ENCODE measurements at regions not wholly inside any gene's neighbourhood (a gene's known extent, or its start where the extent isn't known, plus 50 kb on each side); places are given as distances from the start of the nearest gene placed in this dataset.

DNA sequence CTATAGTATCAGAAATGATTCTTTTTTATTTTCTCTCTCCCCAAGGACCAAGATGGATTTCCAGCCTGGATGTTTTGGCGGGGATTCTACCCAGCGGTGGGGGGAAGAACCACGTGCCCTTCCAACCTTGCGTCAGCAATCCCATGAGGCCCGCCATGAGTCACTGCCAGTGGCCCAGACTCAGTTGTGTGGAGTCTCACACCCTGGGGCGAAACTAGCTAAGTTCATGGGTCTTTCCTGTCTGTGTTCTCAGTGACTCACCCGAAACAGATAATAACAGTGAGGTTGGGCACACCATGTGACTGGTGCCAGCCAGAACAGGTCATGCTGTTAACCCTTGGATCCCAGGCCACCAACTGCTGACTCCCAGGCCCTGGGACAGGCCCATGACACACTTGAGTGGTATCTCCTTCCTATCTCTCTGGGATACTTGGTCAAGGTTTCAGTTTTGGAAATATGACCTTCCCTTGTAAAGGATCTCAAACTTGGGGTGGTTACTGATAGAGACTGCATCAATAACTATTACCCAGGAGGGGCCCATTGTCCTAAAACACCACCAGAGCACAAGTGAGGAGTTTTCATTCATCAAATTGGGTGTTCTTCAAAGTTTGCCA lies 98.0 kb upstream of the DUSP10 start:
- DNase-seq (ENCODE audit: low read depth in 4 of 4, low spot score in 2 of 4): no peak

DNA sequence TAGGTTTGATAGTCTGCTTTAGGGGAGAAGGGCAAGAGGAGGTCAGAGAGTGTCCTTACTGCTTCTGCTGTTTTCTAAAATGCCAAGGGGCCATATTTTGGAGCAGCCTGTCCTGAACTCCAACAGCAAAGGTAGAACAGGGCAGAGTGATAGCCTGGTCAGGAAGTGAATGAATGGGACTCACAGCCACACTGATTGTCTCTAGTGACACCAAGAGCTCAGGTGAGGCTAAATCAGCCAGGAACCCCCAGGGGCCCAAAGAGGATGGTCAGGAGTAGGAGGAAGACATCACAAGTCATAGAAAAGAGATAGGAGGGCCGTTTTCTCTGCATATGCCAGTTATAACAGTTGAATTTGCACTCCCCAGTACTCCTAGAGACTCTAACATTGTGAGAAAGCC lies 97.4 kb upstream of the DUSP10 start:
- DNase-seq (ENCODE audit: low read depth in 4 of 4, low spot score in 2 of 4): no peak

DNA sequence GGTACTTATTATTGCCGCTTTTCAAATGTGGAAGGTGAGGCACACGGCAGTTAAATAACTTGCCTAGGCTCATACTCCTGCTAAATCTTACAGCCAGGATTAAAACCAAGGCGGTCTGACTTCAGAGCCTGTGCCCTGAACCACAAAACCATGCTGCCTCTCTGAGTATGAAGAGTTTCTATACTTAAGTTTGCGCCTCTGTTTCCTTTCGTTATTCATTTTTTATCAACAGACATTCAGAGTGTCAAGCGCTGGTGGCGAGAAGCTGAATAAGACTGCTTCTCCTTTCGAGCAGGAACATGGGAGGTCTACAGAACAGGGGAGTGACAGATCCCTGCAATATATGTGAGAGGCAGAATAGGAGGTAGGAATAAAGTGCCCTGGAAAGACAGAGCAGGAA lies 96.0 kb upstream of the DUSP10 start:
- DNase-seq (ENCODE audit: low read depth in 4 of 4, low spot score in 2 of 4): no peak

GRCh38 chr1:221834698-221835513 lies 93.0 kb upstream of the DUSP10 start:
- DNase-seq (ENCODE audit: low read depth in 4 of 4, low spot score in 2 of 4): no peak

GRCh38 chr1:221832617-221833016 lies 90.7 kb upstream of the DUSP10 start:
- DNase-seq (ENCODE audit: low read depth in 4 of 4, low spot score in 2 of 4): peak in 1 of 4 donors; percentile 6

- peak in 3 of 4 donors; percentile 5 to 9 (median 7) for DNase-seq (ENCODE audit: low read depth in 4 of 4, low spot score in 2 of 4)
These were observed 90.3 kb upstream of the DUSP10 start for GRCh38 chr1:221832151-221832550.

DNA sequence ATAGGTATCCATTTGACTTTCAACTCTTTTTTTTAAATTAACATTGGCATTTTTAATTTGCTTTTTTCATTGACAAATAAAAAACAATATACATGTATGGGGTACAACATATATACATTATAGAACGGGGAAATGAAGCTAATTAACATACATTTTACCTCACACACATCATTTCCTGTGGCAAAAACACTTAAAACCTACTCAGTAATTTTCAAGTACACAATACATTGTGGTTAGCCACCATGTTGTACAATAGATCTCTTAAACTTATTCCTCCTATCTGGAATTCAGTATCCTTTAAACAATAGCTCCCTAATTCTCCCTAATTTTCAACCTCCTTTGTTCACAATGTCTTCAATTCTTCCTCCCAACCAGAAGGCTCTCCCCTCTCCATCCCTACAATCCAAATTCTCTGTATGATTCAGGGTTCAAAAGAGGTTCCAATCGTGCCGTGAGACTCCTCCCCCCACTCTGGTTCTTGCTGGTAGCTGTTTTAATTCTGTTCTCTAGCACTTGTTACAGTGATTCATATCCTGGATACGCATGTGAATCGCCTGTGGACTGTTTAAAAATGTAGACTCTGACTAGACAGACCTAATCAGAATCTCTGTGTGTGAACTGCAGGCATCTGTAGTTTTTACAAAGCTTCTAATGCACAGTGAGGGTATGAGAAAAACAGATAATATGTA lies 87.6 kb upstream of the DUSP10 start:
- no peak for DNase-seq (ENCODE audit: low read depth in 4 of 4, low spot score in 2 of 4)

GRCh38 chr1:221827307-221827642 lies 85.4 kb upstream of the DUSP10 start:
- no peak for DNase-seq (ENCODE audit: low read depth in 4 of 4, low spot score in 2 of 4)

- no peak for DNase-seq (ENCODE audit: low read depth in 4 of 4, low spot score in 2 of 4)
These were observed 83.0 kb upstream of the DUSP10 start for GRCh38 chr1:221824909-221825308.

DNA sequence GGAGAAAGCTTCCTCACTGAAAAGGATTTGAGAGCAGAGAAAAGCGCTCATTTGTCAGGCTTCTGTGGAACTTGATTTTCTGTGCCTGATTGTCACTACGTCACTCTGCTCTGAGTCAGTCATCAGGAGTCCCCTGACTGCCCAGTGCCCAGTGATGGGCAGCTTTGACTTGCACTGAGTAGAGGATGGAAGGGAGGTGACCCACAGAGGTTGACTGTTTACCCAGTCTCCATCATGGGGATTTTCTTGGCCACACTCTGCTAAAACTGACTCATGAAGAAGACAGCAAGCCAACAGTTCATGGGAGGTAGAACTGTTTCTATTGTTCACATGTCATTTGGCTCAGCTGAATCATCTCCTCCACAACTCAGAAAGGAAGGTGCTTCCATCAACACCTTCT lies 82.1 kb upstream of the DUSP10 start:
- DNase-seq (ENCODE audit: low read depth in 4 of 4, low spot score in 2 of 4): no peak

- no peak for DNase-seq (ENCODE audit: low read depth in 4 of 4, low spot score in 2 of 4)
These were observed 81.7 kb upstream of the DUSP10 start for GRCh38 chr1:221823561-221823960.

- DNase-seq (ENCODE audit: low read depth in 4 of 4, low spot score in 2 of 4): no peak
These were observed 81.3 kb upstream of the DUSP10 start for GRCh38 chr1:221823149-221823548.

DNA sequence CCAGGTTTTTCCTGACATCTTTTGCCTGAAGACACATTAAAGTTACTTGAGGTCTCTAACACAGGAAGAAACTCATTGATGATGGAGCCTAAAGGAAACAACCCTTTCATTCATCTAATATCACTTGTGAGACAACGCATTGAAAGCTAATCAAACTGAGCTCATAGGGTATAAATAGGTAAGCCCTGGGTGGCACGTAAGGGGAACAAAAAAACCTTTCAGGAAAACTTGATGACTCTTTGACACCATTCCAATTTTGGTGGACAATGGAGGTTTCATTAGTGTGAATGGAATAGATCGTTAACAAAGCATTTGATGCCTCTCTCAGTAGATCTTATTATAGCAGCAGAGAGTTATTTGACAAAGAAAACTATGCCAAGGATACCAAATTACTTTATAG lies 80.7 kb upstream of the DUSP10 start:
- no peak for DNase-seq (ENCODE audit: low read depth in 4 of 4, low spot score in 2 of 4)

DNA sequence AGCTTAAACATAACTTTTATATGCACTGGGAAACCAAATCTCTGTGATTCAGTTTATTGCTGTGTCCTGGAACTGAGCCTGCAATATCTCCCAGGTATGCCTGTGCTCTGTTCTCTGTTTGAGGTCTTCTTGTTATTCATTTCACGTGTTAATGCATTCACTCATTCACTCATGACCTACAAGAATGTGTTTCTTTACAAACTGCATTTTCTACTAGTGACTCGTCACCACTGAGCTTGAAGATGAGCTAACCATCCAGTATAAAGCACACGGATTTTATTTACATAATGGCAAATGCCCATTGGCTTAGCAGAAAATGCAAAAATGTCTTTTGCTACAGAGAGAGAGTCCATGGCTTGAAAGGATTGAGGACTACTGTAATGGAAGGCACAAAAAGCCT lies 75.0 kb upstream of the DUSP10 start:
- no peak for DNase-seq (ENCODE audit: low read depth in 4 of 4, low spot score in 2 of 4)

- no peak for DNase-seq (ENCODE audit: low read depth in 4 of 4, low spot score in 2 of 4)
These were observed 73.8 kb upstream of the DUSP10 start for GRCh38 chr1:221815660-221816059.

- no peak for DNase-seq (ENCODE audit: low read depth in 4 of 4, low spot score in 2 of 4)
These were observed 72.0 kb upstream of the DUSP10 start for GRCh38 chr1:221813887-221814286.

DNA sequence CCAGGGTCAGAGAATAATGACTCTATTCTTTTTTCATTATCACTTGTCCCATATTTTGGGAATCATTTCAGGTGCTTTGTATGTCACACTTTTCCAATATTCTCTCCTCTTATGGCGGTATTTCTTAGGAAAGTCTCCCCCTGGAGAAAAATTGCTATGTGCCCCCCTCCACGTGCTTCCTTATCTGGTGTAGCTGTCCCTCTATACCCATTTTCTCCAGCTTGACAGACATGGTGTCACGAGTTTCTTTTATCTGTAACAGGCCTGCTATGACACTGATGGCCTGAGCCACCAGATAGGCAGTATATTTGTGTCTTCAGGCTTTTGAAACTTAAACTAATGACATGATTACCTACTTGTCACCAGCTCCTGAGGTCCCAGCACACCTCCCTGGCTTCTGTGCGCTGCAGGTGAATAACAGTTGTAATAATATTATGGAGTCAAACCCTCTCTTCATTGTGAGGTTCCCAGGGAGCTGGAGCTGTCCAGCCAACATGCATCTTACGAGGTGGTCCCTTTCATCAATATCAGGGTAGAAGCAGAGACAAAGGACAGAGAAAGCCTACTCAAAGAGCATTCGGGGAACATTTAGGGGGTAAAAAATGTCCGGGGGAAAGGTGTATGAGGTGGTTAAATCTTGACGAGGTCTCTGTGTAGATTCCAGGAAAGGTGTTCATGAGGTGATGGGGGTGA lies 71.2 kb upstream of the DUSP10 start:
- no peak for DNase-seq (ENCODE audit: low read depth in 4 of 4, low spot score in 2 of 4)

GRCh38 chr1:221812088-221812752 lies 70.3 kb upstream of the DUSP10 start:
- no peak for DNase-seq (ENCODE audit: low read depth in 4 of 4, low spot score in 2 of 4)

DNA sequence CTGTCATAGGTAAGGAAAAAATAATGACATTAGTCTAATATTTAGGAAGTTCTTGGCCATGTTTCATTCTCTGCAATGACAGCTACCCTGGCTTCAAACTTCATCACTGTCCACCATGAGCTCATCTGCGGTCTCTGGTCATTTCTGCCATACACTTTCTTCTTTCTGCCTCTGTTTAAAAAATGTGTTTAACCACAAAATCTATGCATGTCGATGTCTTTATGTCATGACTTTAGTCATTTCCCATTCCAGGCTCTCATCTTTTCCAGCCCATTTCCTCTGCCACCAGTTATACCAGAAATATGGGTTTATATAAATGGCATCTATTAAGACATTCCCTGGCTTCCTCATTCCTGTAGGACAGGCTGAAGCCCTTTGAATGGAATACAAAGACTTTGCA lies 68.5 kb upstream of the DUSP10 start:
- DNase-seq (ENCODE audit: low read depth in 4 of 4, low spot score in 2 of 4): no peak

- no peak for DNase-seq (ENCODE audit: low read depth in 4 of 4, low spot score in 2 of 4)
These were observed 67.5 kb upstream of the DUSP10 start for GRCh38 chr1:221809091-221810029.

Measured in left renal cortex interstitium (tissue), 4 donors.